Ishikawa (cell line): ENCODE measurements at regions not wholly inside any gene's neighbourhood (a gene's known extent, or its start where the extent isn't known, plus 50 kb on each side); places are given as distances from the start of the nearest gene placed in this dataset.

Source experiments
- CEBPB ChIP-seq: IDR thresholded peaks from 2 replicates; pipeline ENCODE4 v1.6.1; 2012
- EP300 ChIP-seq: IDR thresholded peaks from 2 replicates; pipeline ENCODE4 v1.6.1; 2012; ENCODE audit warnings: borderline replicate concordance
- FOXM1 ChIP-seq: IDR thresholded peaks from 2 replicates; pipeline ENCODE4 v1.6.1; 2012; ENCODE audit warnings: low read depth, borderline replicate concordance
- MAX ChIP-seq: IDR thresholded peaks from 2 replicates; pipeline ENCODE4 v1.6.1; 2012
- RAD21 ChIP-seq: IDR thresholded peaks from 2 replicates; pipeline ENCODE4 v1.6.1; 2012; ENCODE audit warnings: low read depth
- REST ChIP-seq: IDR thresholded peaks from 2 replicates; pipeline ENCODE4 v1.6.1; 2012; ENCODE audit warnings: low read depth, mild to moderate bottlenecking
- TAF1 ChIP-seq: IDR thresholded peaks from 2 replicates; pipeline ENCODE4 v1.6.1; 2012; ENCODE audit warnings: low read depth, mild to moderate bottlenecking

- no peak for TF ChIP-seq FOXM1
- no peak for TF ChIP-seq EP300
- TF ChIP-seq RAD21: no peak
- no peak for TF ChIP-seq MAX
- TF ChIP-seq TAF1: no peak
- no peak for TF ChIP-seq REST
- TF ChIP-seq CEBPB: no peak
Measured at GRCh38 chr14:44053422-44053821, 453.7 kb downstream of the FSCB start.
